ENCODE measurements at regions not wholly inside any gene's neighbourhood (a gene's known extent, or its start where the extent isn't known, plus 50 kb on each side); places are given as distances from the start of the nearest gene placed in this dataset.

DNA sequence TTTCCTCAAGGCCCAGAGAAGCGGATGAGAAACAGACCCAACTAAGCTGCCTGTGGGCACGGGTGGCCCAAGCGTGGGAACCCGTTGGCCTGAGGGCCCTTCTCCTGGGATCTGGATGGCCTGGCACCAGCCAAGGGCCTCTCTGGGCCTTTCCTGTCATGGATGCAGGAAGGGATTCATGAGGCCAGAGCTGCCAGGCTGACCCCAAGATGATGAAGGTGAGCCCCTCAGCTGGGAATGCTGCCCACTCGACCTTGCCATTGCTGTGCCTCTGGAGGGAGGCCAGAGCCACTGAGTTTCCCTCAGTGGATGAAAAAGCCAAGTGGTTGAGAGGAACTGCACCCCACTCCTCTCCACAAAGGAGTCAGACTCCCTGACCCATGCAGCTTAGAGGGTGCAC, 171.2 kb downstream of the VEGFA start:
- TF ChIP-seq, protein P1, sequence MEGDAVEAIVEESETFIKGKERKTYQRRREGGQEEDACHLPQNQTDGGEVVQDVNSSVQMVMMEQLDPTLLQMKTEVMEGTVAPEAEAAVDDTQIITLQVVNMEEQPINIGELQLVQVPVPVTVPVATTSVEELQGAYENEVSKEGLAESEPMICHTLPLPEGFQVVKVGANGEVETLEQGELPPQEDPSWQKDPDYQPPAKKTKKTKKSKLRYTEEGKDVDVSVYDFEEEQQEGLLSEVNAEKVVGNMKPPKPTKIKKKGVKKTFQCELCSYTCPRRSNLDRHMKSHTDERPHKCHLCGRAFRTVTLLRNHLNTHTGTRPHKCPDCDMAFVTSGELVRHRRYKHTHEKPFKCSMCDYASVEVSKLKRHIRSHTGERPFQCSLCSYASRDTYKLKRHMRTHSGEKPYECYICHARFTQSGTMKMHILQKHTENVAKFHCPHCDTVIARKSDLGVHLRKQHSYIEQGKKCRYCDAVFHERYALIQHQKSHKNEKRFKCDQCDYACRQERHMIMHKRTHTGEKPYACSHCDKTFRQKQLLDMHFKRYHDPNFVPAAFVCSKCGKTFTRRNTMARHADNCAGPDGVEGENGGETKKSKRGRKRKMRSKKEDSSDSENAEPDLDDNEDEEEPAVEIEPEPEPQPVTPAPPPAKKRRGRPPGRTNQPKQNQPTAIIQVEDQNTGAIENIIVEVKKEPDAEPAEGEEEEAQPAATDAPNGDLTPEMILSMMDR (IDR thresholded peaks at IDR 0.05): no peak

DNA sequence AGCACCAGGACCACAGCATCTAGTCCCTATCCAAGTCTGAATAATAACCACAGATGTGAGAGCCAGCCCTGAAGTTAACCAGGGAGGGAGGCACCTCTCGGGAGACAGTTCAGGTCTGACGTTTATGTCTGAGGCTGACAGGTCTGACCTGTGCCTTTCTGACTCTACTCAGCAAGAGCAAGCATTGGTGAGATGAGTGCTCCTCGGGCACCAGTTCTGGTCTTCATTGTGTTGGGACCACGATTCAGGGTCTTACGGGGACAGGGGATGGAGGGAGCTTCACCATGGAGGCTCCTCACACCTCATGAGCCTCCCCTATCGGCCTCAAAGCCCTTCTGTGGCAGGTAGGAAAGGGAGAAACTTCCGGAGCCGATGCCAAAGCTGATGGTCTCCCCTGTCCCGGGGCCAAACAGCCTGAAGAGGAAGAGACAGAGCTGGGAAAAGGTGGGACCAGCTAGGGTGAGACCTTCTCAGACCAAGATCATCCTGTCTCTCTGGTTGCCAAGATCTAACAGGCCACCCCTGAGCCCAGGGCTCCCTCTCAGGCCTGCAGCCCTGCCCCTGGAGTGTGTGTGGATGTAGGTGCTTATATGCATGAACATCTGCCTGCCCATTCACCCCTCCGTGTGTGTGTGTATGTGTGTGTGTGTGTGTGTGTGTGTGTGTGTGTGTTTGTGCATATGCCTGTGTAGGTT, 170.5 kb downstream of the VEGFA start:
- TF ChIP-seq, protein P1 (IDR thresholded peaks at IDR 0.05): no peak

DNA sequence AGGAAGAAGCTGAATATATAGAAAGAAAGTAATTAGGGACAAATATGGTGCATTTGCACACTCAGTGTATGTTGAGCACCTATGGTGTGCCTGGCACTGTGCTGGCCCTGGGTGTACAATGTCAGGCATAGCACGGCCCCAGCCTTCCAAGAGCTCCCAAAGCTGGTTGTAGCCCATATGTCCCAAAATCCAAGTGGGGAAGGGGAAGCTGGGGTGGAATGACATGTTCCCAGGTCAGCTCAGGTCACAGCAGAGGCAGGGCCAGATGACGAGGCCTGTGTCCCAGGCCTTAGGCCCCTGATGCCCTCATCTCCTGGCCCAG, 170.0 kb downstream of the VEGFA start:
- TF ChIP-seq, protein P1 (IDR thresholded peaks at IDR 0.05): no peak

DNA sequence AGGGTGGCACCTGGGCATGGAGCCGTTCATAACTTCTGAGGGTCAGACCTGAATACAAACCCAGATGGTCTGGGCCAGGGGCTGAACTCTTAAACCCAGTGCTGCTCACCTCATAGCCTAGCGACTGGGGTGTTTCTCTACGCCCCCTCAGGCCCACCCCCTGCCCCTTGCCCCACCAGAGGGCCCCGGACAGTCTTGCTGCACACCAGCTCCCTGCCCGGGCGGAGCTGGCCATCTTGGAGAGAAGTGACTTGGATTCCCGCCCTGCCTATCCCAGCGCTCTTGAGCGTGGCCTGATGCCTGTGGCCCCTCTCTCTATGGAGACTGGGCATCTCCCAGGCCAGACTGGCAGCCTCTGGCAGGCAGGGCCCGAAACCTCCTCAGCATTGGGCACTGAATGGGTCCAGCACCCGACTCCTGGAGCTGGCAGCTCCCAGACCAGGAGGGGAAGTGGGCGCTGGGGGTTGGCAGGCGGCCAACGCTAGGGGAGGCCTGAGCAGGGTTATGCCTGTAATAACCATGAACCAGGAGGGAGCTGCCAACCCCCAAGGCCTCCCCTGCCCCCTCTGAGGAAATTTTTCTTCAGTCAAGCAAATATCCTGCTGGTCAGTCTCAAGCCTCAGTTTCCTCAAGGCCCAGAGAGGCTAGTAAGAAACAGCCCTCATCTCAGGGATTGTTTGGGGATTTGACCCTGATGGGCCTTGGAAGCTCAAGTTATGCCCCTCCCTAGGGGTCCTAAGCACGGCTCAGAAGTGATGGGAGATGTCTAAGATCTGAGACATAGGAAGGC, 169.5 kb downstream of the VEGFA start:
- TF ChIP-seq, protein P1 (IDR thresholded peaks at IDR 0.05): no peak

DNA sequence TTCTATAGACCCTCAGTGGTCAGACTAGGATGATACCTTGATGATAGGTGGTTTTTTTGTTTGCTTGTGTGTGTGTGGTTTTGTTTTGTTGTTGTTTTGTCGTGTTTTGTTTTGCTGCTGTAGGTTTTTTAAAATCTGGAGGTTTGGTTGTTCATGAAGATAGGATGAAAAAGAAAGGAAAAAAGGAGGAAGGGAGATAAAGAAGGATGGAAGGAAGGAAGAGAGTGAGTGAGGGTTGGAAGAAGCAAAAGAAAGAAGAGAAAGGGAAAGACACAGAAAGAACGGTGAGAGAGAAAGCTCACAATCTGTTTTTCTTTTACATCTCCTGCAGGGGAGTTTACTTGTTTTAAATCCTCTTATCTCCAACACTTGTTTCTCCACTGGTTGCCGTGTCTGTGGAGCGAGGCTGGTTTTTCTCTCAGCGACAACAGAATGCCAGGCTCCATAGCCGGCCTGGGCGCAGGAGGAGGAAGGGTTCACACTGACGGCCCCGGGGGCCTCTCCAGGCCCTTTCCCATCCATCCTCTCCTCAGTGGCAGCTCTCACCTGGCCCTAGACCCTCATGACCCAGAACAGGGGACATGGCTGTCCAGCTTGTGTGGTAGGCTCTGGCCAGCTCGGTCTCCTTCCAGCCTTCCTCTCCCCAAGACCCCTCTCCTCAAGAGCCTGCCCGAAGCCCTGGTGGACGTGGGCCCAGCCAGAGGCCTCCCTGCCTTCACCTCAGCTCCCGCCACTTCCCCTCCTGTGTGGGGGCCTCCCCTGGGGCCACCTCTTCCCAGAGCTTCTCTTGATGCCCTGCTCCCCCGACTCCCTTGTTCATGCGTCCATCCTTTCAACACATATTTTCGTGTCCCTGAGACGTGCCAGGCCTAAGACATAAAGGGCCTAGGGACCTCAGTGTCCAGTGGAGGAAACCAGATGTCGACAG, 168.4 kb downstream of the VEGFA start:
- TF ChIP-seq, protein P1 (IDR thresholded peaks at IDR 0.05): no peak

DNA sequence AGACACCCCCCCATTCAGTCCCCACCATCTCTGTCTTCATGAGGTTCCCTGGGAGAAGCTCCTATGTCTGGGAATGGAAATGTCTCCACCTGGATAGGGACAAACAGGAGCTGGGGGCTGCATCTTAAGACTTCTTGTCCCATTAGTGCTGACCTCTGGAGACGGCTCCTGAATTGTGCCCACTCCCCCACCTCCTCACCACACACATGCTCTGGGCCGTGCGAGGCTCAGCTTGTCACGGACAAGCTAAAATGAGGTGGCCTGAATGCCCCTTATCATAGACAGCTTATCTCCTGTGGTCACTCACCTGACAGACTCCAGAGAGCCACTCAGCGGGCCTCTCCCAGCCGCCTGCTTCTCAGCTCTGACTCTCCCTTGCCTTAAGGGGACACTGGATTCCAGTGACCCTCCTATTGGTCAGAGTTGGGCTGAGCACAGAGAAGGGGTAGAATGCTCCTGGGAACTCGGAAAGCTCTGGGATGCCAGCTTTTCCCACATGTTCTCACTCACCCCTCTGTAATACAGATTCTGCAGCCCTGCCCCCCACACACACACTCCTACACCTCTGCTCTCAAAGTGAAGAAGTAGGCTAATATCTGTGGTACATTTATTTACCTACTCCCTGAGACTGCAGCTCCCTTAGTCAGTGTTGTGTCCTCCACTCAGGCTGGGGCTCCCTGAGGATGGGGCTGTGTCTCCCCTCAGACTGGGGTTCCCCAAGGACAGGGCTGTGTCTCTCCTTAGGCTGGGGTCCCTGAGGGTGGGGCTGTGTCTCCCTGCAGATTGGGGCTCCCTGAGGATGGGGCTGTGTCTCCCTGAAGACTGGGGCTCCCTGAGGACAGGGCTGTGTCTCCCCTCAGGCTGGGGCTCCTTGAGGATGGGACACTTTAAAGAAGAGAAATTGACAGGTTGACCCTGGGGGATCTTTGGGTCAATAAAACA, 167.5 kb downstream of the VEGFA start:
- TF ChIP-seq, protein P1 (IDR thresholded peaks at IDR 0.05): no peak

All from LNCAP (cell line).